Stromal cell of bone marrow (primary cell): ENCODE measurements at regions not wholly inside any gene's neighbourhood (a gene's known extent, or its start where the extent isn't known, plus 50 kb on each side); places are given as distances from the start of the nearest gene placed in this dataset.

ENCODE experiments used
- DNase-seq: peaks from one replicate; pipeline ENCODE4 v3.0.0-alpha.2; 2012; ENCODE audit warnings: low read depth

GRCh38 chr2:100192825-100193224 is 50.4 kb upstream of the AFF3 start:
- DNase-seq: no peak

- no peak for DNase-seq
Measured at GRCh38 chr2:100192300-100192699, 49.9 kb upstream of the AFF3 start.
